Liver (tissue), 3 donors: ENCODE measurements at regions not wholly inside any gene's neighbourhood (a gene's known extent, or its start where the extent isn't known, plus 50 kb on each side); places are given as distances from the start of the nearest gene placed in this dataset.
"Not testable (repeated sequence)": the region's sequence is repeated elsewhere in the genome, so short reads cannot be mapped to it uniquely, and the experiment has no call there.

Experiments
- ATF3 ChIP-seq: IDR thresholded peaks from 2 replicates; pipeline ENCODE4 v1.6.1; 2016; ENCODE audit warnings: antibody characterized with exemption
- CTCF ChIP-seq: fragments of 150-350 bp; IDR thresholded peaks from 2 replicates; pipeline ENCODE4 v1.5.1; 2017; ENCODE audit warnings: improper control_type of control experiment, low read depth, low read length; ENCODE audit not compliant: missing input control
- EGR1 ChIP-seq, 2 donors: IDR thresholded peaks; 2 replicates each; pipeline ENCODE4 v1.6.1; 2016 to 2018; ENCODE audit warnings: antibody characterized with exemption in 2 of 2, low read depth in 2 of 2
- FOXA1 ChIP-seq: IDR thresholded peaks from 2 replicates; pipeline ENCODE4 v1.6.1; 2016; ENCODE audit warnings: antibody characterized with exemption
- GABPA ChIP-seq, 2 donors: IDR thresholded peaks in 1 of 2; conservative IDR thresholded peaks in 1 of 2; 2 replicates each; pipeline ENCODE4 v1.6.1; 2016; ENCODE audit warnings: antibody characterized with exemption in 2 of 2, mild to moderate bottlenecking in 1 of 2, moderate library complexity in 1 of 2
- NR2F2 ChIP-seq: IDR thresholded peaks from 2 replicates; pipeline ENCODE4 v1.6.1; 2016; ENCODE audit warnings: antibody characterized with exemption
- REST ChIP-seq: IDR thresholded peaks from 2 replicates; pipeline ENCODE4 v1.6.1; 2016; ENCODE audit warnings: antibody characterized with exemption, mild to moderate bottlenecking
- RXRA ChIP-seq, 2 donors: IDR thresholded peaks; 2 replicates each; pipeline ENCODE4 v1.6.1; 2017 to 2018; ENCODE audit warnings: antibody characterized with exemption in 2 of 2, mild to moderate bottlenecking in 1 of 2
- SP1 ChIP-seq: IDR thresholded peaks from 2 replicates; pipeline ENCODE4 v1.6.1; 2018; ENCODE audit warnings: antibody characterized with exemption, mild to moderate bottlenecking
- TAF1 ChIP-seq: conservative IDR thresholded peaks from 2 replicates; pipeline ENCODE4 v1.6.1; 2016; ENCODE audit warnings: antibody characterized with exemption, mild to moderate bottlenecking
- donor health status: healthy.
- donor health status: healthy.

GRCh38 chr16:88241404-88242311 lies 141.1 kb upstream of the ZNF469 start:
- not testable (repeated sequence) for TF ChIP-seq GABPA (IDR thresholded peaks at IDR 0.05 in 1 of 2, conservative IDR thresholded peaks at IDR 0.05 in 1 of 2); TAF1; CTCF; SP1; ATF3; NR2F2; EGR1 (IDR thresholded peaks at IDR 0.05; ENCODE audit: low read depth in 2 of 2); REST; FOXA1; RXRA (IDR thresholded peaks at IDR 0.05)
